ENCODE measurements at regions not wholly inside any gene's neighbourhood (a gene's known extent, or its start where the extent isn't known, plus 50 kb on each side); places are given as distances from the start of the nearest gene placed in this dataset.

DNA sequence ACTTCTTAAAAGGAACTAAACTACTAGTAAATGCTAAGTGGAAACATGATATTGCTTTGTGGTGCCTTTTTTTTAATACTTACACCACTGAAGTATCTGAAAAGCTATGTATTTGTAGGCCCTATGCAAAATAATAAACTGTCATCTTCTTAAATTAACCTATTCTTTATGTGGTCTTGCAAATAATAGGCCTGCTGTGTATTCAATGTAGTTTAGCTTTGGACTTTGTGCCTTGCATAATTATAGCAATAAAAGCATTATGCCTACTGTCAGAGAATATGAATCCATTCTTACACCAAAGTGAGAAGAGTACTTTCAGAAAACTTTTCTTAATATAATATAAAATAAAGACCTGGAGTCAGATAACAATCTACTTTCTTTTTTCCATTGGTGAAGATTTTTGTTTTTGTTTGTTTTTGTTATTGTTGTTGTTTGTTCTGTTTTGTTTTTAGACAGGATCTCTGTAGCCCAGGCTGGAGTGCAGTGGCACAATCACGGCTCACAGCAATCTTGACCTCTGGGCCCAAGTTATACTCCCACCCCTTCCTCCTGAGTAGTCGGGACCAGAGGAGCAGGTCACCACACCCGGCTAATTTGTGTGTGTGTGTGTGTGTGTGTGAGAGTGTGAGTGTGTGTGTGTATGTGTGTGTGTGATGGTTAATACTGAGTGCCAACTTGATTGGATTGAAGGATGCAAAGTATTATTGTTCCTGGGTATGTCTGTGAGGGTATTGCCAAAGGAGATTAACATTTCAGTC, 213.8 kb downstream of the SLC6A15 start:
- DNase-seq (ENCODE audit: low read depth): no peak
- in situ Hi-C loops (cut with HindIII; ENCODE audit: low pct_unique_long_range_greater_than_20kb, low sequenced_read_pairs): no loop called here

DNA sequence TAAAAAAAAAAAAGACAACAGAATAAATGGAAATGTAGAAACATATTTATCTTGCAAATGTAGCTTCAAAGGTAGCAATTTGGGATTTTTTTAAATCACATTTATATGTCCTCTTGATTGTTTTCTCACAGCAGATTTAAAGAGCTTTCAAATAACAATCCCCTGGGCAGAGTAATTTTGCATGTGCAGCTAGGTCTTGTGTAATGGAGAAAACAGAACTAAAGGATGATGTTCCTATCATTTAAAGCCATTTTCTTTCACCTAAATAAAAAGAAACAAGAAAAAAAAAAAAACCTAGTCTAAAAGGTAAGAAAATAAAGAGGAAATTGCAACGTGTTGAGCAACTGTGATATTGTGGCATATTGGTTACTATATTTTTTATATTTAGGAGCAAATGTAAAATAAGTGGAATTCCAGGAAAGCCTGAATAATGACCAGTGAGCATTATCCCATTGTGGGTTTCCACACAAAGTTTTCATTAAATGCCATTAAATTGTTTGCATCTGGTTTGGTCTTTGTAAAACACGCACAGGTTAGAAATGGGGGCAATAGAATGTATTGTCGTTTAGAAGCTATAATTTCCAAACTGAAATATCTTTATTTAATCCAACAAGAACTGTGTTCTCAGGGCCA, 215.6 kb downstream of the SLC6A15 start:
- in situ Hi-C loops (cut with HindIII; ENCODE audit: low pct_unique_long_range_greater_than_20kb, low sequenced_read_pairs): no loop called here
- no peak for DNase-seq (ENCODE audit: low read depth)

DNA sequence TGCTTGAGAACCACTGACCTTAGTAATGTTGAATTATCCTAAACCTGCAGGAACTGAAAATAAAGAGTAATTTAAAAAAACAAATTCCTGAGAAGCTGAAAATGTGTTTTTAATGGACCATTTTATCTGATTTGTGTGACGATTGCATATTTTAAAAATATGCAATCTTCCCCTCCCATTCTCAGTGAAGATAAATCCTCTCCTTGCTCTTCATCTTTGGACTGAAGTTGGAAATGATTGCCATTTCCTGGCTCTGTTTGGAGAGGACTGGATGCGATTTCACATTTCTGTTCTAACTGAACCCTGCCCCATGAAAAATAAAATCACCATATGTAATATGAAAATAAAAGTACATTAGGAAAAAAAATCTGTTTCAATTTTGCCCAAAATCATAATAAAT, 216.3 kb downstream of the SLC6A15 start:
- in situ Hi-C loops (cut with HindIII; ENCODE audit: low pct_unique_long_range_greater_than_20kb, low sequenced_read_pairs): no loop called here
- no peak for DNase-seq (ENCODE audit: low read depth)

DNA sequence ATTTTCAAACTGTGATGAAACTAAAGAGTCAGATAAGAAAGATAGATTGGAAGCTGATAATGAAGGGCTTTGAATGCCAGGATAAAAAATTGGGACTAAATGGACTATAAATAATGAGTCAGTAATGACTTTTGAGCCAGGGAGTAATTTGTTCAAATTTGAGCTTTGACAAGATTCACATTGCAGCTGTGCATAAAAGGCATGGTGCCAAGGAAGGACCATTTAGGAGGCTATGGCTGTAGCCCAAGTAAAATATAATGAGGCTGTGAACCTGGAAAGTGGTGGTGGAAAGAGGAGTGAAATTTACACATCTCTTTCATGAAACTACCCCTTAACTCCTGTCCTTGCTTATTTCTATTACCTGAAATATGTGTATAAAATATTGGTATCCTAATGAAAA, 218.5 kb downstream of the SLC6A15 start:
- in situ Hi-C loops (cut with HindIII; ENCODE audit: low pct_unique_long_range_greater_than_20kb, low sequenced_read_pairs): no loop called here

DNA sequence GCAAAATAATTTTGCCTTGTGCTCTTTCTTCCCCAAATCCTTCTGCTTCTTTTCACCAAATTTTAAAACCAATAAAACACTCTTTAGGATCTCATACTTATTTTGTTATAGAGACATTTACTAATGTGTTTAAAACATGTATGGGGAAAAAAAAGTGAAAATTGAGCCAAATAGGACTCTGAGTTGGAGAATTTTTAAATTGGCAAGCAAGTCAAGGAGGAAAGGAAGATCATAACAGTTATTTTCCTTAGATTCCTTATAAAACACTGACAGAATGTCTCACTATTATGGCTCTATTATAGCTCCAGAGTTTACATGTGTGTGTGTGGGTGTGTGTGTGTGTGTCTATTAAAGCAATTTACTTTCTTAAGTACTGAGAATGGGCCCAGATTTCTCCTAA, 220.5 kb downstream of the SLC6A15 start:
- no peak for DNase-seq (ENCODE audit: low read depth)
- in situ Hi-C loops (cut with HindIII; ENCODE audit: low pct_unique_long_range_greater_than_20kb, low sequenced_read_pairs): no loop called here

More for the DNA sequence above, 218.5 kb downstream of the SLC6A15 start:
- no peak for DNase-seq (ENCODE audit: low read depth)

DNA sequence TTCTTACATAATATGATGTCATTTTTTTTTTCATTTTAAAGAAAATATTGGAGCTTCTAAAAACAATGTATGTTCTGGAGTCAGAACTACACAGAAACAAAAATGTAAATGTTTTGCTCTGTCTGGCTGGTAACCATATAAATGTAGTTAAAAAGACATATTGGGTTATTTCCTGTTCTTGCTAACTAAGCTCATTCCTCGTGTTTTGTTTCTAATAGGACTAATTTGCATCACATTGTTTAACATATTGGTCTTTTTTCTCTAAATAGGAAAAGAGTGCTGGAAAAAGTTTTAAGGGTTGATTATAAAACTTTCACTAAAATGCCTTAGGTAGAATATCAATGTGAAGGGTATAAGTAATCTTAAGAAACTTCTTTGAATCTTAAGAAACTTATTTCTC, 221.3 kb downstream of the SLC6A15 start:
- no peak for DNase-seq (ENCODE audit: low read depth)
- in situ Hi-C loops (cut with HindIII; ENCODE audit: low pct_unique_long_range_greater_than_20kb, low sequenced_read_pairs): no loop called here

DNA sequence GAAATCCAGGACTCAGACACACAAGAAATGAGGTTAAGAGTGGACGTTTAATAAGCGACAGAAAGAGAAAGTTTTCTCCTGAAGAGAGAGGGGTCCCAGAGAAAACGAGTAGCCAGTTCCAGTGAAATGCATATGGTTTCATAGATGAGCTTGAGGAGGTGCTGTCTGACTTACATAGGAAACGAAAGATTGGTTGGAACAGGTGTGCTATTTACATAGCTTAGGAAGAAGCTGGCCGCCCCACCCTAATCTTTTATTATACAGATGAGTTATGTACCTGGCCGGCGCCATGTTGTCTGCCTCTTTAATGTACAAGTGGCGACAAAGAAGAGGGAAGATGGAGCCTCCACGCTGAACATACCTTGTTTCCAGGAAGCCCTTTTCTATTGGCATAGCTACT, 223.0 kb downstream of the SLC6A15 start:
- in situ Hi-C loops (cut with HindIII; ENCODE audit: low pct_unique_long_range_greater_than_20kb, low sequenced_read_pairs): no loop called here
- DNase-seq (ENCODE audit: low read depth): no peak

DNA sequence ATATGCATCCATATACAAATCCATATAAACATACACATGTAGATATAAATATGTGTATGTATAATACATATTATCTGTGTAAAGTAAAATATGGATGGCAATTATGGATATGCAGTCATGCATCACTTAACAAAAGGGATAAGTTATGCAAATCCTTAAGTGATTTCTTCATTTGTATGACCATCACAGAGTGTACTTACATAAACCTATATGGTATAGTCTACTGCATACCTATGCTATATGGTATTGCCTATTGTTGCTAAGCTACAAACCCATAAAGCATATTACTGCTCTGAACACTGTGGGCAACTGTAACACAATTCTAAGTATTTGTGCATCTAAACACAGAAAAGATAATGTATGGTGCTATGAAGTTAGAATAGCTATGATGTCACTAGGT, 227.2 kb downstream of the SLC6A15 start:
- in situ Hi-C loops (cut with HindIII; ENCODE audit: low pct_unique_long_range_greater_than_20kb, low sequenced_read_pairs): no loop called here
- DNase-seq (ENCODE audit: low read depth): no peak

DNA sequence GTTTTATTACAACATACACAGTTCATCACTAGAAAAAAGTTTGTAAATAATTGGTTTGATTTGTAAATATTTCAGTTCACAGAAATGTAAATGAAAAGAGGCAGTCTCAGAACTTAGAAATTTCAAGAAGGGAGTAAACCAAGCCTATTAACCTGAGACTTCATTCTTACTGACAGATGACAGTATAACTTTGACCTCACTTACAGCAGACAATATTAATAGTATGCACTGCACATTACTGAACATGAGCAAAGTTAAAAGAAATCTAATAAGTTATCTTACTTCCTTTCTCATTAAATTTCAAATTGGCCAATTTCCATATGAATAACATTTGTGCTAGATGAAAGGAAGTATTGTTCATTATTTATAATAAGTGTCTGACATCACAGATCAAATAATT, 235.8 kb downstream of the SLC6A15 start:
- DNase-seq (ENCODE audit: low read depth): no peak
- in situ Hi-C loops (cut with HindIII; ENCODE audit: low pct_unique_long_range_greater_than_20kb, low sequenced_read_pairs): no loop called here

DNA sequence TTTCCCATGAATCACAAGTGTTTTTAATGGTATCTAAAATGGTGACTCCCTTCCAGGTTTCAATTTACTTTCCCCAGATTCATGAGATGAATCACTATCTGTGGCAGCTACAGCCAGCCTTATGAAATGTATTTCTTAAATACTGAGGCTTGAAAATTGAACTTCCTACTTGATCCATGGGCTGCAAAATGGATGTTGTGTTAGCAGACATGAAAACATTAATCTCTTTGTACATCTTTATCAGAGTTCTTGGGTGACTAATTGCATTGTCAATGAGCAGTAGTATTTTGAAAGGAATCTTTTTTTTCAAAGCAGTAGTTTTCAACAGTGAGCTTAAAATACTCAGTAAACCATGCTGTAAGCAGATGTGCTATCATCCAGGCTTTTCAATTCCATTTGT, 250.8 kb downstream of the SLC6A15 start:
- no peak for DNase-seq (ENCODE audit: low read depth)
- in situ Hi-C loops (cut with HindIII; ENCODE audit: low pct_unique_long_range_greater_than_20kb, low sequenced_read_pairs): no loop called here

DNA sequence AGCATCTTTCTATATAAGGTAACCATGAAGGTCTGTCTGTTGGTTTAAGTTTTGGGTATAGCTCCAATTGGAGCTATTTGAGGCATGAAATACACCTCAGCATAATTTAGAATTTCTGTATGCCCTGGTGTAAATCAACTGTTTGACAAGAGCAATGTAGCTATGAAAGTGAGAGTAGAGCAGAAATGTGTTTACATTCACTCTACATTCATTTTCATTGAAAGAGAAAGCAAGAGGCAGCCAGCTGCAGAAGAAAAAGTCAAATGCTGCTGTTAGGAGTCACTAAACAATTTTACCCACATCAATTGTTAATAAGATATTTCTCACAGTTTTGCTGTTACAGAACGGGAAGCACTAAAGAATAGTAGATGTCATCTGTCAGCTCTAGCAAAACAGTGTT, 252.5 kb downstream of the SLC6A15 start:
- no peak for DNase-seq (ENCODE audit: low read depth)
- in situ Hi-C loops (cut with HindIII; ENCODE audit: low pct_unique_long_range_greater_than_20kb, low sequenced_read_pairs): no loop called here

DNA sequence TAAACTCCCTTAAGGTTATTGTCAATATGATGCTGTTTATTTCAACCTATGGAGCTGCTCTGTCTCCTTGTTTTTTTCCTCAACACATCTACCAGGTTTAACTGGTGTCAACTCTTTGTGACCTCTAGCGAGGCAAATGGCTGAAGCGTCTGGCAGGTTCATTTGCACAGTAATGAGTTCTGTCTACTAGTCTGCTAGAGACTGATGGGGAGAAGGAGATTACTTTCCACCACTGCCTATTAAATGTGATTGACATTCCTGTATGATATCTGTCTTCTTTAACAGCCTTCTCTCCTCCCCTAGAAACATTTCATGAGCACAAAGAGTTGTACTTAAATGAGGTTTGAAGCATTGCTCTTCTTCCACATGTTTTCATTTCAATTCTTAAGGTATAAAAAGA, 253.7 kb downstream of the SLC6A15 start:
- in situ Hi-C loops (cut with HindIII; ENCODE audit: low pct_unique_long_range_greater_than_20kb, low sequenced_read_pairs): no loop called here

DNA sequence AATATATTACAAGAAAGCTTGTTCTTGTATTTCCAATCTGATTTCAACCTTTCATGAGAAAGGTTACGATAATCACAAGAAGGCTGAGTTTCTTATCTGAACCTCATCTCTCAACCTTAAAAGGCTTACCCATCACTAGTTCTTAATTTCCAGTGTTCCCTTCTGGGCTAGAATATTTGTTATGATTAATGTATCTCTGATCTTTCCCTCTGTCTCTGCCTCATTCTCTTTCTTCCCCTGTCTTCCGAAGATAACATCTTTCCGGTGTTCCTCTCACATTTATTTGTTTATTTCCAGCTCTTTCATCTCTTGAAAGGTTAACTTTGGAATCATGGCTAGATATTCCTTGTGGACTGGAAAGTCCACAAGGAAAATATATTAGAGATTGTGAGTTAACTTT, 255.9 kb downstream of the SLC6A15 start:
- DNase-seq (ENCODE audit: low read depth): no peak
- in situ Hi-C loops (cut with HindIII; ENCODE audit: low pct_unique_long_range_greater_than_20kb, low sequenced_read_pairs): no loop called here

More for the DNA sequence above, 253.7 kb downstream of the SLC6A15 start:
- DNase-seq (ENCODE audit: low read depth): no peak

DNA sequence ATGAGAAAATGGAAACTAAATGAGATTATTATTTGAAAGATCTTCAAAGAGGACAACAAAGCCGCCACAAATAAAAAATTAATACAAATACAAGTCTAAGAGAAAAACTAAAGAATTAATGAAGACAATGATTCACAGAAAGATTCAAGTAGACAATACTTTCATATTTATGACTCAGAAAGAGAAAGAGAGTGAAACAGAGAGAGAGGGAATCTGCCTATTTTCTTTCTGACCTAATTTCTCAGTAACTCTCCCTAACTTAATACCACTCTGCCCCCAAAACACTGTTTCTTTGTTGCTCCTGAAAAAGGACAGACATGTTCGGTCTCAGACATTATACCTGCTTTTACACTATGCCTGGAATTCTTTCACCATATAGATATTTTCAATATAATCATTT, 259.1 kb downstream of the SLC6A15 start:
- in situ Hi-C loops (cut with HindIII; ENCODE audit: low pct_unique_long_range_greater_than_20kb, low sequenced_read_pairs): no loop called here
- DNase-seq (ENCODE audit: low read depth): no peak

DNA sequence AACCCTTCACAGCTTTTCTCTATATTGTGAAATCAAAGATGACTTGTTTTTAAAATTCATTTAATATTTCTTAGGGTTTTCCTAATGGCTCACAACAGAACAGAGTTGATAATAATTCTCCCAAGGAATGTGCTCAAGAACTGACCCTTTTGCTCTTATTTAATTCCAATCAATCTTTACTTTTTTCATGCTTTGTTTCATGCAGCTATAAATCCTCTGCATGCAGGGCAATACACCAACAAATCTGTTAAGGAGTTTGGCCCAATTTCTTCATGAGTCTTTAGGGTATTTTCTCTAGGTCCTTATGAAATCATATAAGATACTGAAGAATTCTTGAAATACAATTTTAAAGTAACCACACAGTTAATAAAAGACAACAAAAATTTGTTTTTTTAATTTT, 264.2 kb downstream of the SLC6A15 start:
- in situ Hi-C loops (cut with HindIII; ENCODE audit: low pct_unique_long_range_greater_than_20kb, low sequenced_read_pairs): no loop called here

DNA sequence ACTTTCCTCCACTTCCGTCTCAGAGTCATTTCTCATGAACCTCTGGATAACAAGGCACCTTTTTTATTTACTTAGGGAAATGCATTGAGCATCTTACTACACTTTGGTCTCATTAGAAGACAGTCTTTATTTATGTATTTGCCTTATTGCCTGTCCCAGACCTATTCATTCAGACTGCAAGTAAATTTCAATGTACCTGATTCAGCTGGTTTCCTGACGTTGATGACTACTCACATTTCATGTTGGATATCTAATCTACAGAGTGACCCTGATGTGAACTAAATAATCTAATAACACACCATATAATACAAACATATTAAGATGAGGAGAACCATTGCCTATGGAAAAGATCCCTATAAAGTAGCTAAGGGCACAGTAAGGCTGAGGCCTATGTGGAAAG, 267.7 kb downstream of the SLC6A15 start:
- DNase-seq (ENCODE audit: low read depth): no peak

More for the DNA sequence above, 264.2 kb downstream of the SLC6A15 start:
- DNase-seq (ENCODE audit: low read depth): no peak

DNA sequence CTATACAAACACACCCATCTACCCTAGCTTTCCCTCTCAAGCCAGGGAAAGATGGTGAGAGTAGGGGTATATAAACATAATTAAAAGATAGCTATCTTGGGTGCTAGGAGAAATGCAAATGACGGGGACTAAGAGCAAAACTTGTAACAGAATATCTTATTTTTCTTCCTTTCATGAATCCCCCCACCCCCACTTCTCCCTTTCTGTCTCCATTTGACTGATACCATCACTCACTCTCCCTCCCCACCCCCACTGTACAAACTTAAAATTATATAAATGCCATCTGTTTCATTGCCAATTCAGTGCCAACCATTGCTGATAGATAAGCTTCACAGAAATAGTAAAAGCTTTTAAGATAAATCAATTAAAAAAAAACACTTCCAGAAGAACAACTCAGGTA, 268.6 kb downstream of the SLC6A15 start:
- in situ Hi-C loops (cut with HindIII; ENCODE audit: low pct_unique_long_range_greater_than_20kb, low sequenced_read_pairs): no loop called here
- no peak for DNase-seq (ENCODE audit: low read depth)

More for the DNA sequence above, 267.7 kb downstream of the SLC6A15 start:
- in situ Hi-C loops (cut with HindIII; ENCODE audit: low pct_unique_long_range_greater_than_20kb, low sequenced_read_pairs): no loop called here

DNA sequence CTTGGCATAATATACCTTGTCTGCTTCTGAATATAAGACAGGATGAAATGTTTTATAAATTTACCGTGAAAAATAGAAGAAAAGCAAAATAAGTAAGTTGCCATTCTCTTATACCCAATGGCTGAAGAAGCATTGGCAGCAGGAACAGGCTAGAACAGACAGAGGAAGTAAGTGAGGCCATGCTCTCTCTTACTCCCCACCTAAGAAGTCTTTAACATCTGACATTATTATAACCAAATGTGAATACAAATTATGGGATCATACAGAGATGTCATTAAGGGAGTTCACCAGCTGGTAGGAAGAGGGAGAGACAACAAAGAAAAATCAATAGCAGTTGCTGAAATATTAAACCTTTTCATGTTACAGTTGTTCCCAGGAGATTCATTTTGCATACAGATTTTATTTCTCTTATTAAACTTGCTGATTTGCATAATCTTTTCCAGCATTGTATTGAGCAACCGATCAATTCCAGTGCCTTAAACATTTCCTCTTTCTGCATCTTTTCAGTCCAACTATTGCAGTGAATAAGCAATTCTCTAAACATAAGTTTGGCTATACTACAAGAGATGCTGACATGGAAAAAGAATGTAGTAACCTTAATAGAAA, 270.6 kb downstream of the SLC6A15 start:
- in situ Hi-C loops (cut with HindIII; ENCODE audit: low pct_unique_long_range_greater_than_20kb, low sequenced_read_pairs): no loop called here
- no peak for DNase-seq (ENCODE audit: low read depth)

DNA sequence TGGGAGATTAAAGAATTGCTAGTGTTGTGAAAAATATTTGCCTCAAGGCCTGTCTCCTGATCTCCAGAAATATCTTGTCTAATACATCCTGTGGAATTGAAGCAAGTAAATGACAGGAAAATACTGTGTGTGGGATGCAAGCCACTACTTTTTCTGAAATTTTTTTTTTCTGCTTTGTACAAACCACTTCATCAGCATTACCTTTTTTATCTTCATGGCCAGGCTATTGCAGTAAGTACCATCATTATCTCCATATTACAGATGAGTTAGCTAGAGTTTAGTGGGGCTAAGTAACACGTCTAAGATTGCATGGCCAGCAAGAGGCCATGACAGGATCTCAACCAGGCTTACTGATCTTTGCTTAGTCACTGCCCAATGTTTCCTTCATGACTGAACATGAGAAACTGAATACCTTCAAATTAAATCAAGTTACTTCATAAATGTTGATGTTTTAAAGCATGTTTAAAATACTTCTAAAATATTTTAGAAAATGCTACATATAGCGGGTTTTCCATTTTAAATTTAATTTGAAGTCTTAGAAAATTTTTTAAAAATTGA, 273.7 kb downstream of the SLC6A15 start:
- DNase-seq (ENCODE audit: low read depth): no peak
- in situ Hi-C loops (cut with HindIII; ENCODE audit: low pct_unique_long_range_greater_than_20kb, low sequenced_read_pairs): no loop called here
